ENCODE measurements at regions not wholly inside any gene's neighbourhood (a gene's known extent, or its start where the extent isn't known, plus 50 kb on each side); places are given as distances from the start of the nearest gene placed in this dataset.

DNA sequence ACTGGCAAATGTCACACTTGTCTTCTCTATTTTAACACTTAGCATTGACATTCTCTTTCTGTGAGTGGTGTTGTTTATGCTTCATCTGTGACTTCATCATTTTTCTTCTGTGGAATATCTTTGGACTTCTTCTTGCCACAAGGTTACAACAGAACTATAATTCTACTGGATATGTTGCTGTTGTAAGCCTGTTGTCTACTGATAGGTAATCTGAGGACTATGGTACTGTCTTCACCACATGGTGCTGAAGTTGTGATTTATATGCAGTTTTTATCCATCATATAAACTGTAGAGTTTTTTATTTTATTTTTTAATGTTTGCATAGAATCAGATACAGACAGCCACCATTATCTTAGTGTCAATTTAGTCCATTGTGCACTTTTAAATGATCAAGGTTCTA is 622.2 kb upstream of the CNTN5 start:
- Histone ChIP-seq H3K36me3 (replicated peaks; ENCODE audit: low read depth, low read length) (no peaks in the 10 kb centered on the region), H3K4me2 (ENCODE audit: low read length) (no peak overlapping the region), H2AFZ (ENCODE audit: low read depth, low read length) (no peak overlapping the region), H3K79me2 (ENCODE audit: low read length) (no peaks in the 10 kb centered on the region), H3K27ac (ENCODE audit: low read length) (no peak overlapping the region), H4K20me1 (ENCODE audit: insufficient read depth, low read length) (no peaks in the 10 kb centered on the region), H3K4me1 (ENCODE audit: low read length) (no peaks in the 10 kb centered on the region), H3K27me3 (ENCODE audit: low read depth, low read length) (no peaks in the 10 kb centered on the region), H3K4me3 (ENCODE audit: low read length) (no peak overlapping the region), H3K9me3 (ENCODE audit: insufficient read depth, low read length) (no peaks in the 10 kb centered on the region), H3K9ac (ENCODE audit: low read length) (no peak overlapping the region)
- TF ChIP-seq EZH2phosphoT487 (IDR thresholded peaks at IDR 0.05; ENCODE audit: low read depth), result no peak
- TF ChIP-seq, protein P1, sequence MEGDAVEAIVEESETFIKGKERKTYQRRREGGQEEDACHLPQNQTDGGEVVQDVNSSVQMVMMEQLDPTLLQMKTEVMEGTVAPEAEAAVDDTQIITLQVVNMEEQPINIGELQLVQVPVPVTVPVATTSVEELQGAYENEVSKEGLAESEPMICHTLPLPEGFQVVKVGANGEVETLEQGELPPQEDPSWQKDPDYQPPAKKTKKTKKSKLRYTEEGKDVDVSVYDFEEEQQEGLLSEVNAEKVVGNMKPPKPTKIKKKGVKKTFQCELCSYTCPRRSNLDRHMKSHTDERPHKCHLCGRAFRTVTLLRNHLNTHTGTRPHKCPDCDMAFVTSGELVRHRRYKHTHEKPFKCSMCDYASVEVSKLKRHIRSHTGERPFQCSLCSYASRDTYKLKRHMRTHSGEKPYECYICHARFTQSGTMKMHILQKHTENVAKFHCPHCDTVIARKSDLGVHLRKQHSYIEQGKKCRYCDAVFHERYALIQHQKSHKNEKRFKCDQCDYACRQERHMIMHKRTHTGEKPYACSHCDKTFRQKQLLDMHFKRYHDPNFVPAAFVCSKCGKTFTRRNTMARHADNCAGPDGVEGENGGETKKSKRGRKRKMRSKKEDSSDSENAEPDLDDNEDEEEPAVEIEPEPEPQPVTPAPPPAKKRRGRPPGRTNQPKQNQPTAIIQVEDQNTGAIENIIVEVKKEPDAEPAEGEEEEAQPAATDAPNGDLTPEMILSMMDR (IDR thresholded peaks at IDR 0.05; ENCODE audit: low read depth, low read length), result no peak

DNA sequence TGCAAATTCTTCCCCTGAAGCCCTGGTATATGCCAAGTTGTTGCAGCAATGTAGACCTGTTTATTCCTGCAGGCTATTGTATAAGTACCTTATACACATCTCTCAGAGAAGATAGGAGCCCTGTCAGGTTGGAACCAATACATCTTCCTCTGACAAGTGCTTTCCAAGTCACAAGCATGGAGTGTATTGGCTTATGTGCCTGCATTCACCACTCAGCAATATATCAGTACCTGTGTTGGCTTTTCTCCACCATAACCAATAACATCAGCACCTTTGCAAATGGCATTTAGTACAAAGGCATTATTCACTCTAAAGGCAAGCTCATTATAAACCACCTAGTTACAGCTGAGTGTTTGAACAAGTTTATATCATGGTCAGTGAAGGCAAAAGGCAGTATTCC is 611.7 kb upstream of the CNTN5 start:
- H3K4me2 ChIP-seq (ENCODE audit: low read length), result no peak overlapping the region
- H3K9me3 ChIP-seq (ENCODE audit: insufficient read depth, low read length), result no peaks in the 10 kb centered on the region

DNA sequence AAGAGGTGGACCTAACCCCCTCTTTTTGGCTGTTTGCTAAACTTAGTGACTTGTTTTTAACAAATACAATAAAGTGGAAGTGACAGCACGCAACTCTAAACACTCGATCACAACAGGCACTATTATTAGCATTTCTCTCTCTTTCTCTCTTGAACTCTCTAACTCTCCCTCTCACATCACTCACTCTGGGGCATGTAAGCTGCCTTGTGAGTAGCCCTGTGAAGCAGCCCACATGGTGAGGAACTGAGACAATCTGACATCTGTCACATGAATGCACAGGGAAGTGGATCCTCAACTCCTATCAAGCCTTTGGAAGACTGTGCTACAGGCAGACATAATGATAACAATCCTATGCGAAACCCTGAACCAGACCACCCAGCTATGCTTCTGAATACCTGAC is 609.0 kb upstream of the CNTN5 start:
- no peaks in the 10 kb centered on the region for H3K27me3 ChIP-seq (ENCODE audit: low read depth, low read length)
- H3K9ac ChIP-seq (ENCODE audit: low read length), result no peak overlapping the region
- H4K20me1 ChIP-seq (ENCODE audit: insufficient read depth, low read length), result no peaks in the 10 kb centered on the region
- peak overlapping the region; percentile 28 for H3K4me2 ChIP-seq (ENCODE audit: low read length)
- no peaks in the 10 kb centered on the region for H3K36me3 ChIP-seq (replicated peaks; ENCODE audit: low read depth, low read length)
- no peak overlapping the region for H3K4me3 ChIP-seq (ENCODE audit: low read length)
- TF ChIP-seq, protein P1 (IDR thresholded peaks at IDR 0.05; ENCODE audit: low read depth, low read length), result no peak
- TF ChIP-seq EZH2phosphoT487 (IDR thresholded peaks at IDR 0.05; ENCODE audit: low read depth), result no peak
- no peaks in the 10 kb centered on the region for H3K9me3 ChIP-seq (ENCODE audit: insufficient read depth, low read length)
- H3K27ac ChIP-seq (ENCODE audit: low read length), result no peak overlapping the region
- no peaks in the 10 kb centered on the region for H3K79me2 ChIP-seq (ENCODE audit: low read length)
- H2AFZ ChIP-seq (ENCODE audit: low read depth, low read length), result no peak overlapping the region
- H3K4me1 ChIP-seq (ENCODE audit: low read length), result no peaks in the 10 kb centered on the region

More for the DNA sequence above, 611.7 kb upstream of the CNTN5 start:
- Histone ChIP-seq H3K4me1 (ENCODE audit: low read length) (no peaks in the 10 kb centered on the region), H2AFZ (ENCODE audit: low read depth, low read length) (no peak overlapping the region), H3K36me3 (replicated peaks; ENCODE audit: low read depth, low read length) (no peaks in the 10 kb centered on the region), H3K27ac (ENCODE audit: low read length) (no peak overlapping the region), H3K4me3 (ENCODE audit: low read length) (no peak overlapping the region), H3K27me3 (ENCODE audit: low read depth, low read length) (no peaks in the 10 kb centered on the region), H3K79me2 (ENCODE audit: low read length) (no peaks in the 10 kb centered on the region), H3K9ac (ENCODE audit: low read length) (no peak overlapping the region), H4K20me1 (ENCODE audit: insufficient read depth, low read length) (no peaks in the 10 kb centered on the region)
- TF ChIP-seq, protein P1 (IDR thresholded peaks at IDR 0.05; ENCODE audit: low read depth, low read length), result no peak
- TF ChIP-seq EZH2phosphoT487 (IDR thresholded peaks at IDR 0.05; ENCODE audit: low read depth), result no peak

DNA sequence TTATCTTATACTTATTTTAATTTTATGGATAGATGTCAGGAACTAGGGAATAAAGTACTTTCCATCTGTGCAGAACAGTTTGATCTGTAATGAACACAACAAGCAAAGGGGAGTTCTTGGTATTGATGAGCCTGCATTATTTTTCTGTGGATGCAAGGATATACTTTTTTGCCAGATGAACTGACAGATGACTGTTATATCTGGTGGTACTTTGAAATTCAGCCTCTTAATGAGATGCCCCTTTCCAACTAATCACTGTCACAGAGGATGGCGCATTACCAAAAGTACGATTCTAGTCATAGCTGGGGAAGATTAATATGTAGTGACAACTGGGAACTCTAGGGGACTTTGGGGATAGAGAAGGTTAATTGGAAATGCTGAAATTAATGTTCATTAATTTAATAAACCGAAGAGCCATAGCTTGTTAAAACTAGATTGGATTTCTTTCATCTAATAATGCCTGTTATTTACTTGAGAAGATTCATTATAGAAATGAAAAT is 603.4 kb upstream of the CNTN5 start:
- H3K4me2 ChIP-seq (ENCODE audit: low read length), result no peak overlapping the region
- no peaks in the 10 kb centered on the region for H3K9me3 ChIP-seq (ENCODE audit: insufficient read depth, low read length)
- TF ChIP-seq, protein P1 (IDR thresholded peaks at IDR 0.05; ENCODE audit: low read depth, low read length), result no peak
- TF ChIP-seq EZH2phosphoT487 (IDR thresholded peaks at IDR 0.05; ENCODE audit: low read depth), result no peak
- H3K27me3 ChIP-seq (ENCODE audit: low read depth, low read length), result no peaks in the 10 kb centered on the region
- H2AFZ ChIP-seq (ENCODE audit: low read depth, low read length), result no peak overlapping the region
- H3K4me3 ChIP-seq (ENCODE audit: low read length), result no peak overlapping the region
- no peak overlapping the region for H3K27ac ChIP-seq (ENCODE audit: low read length)
- H4K20me1 ChIP-seq (ENCODE audit: insufficient read depth, low read length), result no peaks in the 10 kb centered on the region
- H3K36me3 ChIP-seq (replicated peaks; ENCODE audit: low read depth, low read length), result no peaks in the 10 kb centered on the region
- no peak overlapping the region for H3K9ac ChIP-seq (ENCODE audit: low read length)
- H3K79me2 ChIP-seq (ENCODE audit: low read length), result no peaks in the 10 kb centered on the region
- no peaks in the 10 kb centered on the region for H3K4me1 ChIP-seq (ENCODE audit: low read length)

Measured in OCI-LY3 (cell line).